Keratinocyte (primary cell): ENCODE measurements at regions not wholly inside any gene's neighbourhood (a gene's known extent, or its start where the extent isn't known, plus 50 kb on each side); places are given as distances from the start of the nearest gene placed in this dataset.

Experiments used
- EZH2 ChIP-seq: IDR thresholded peaks from one replicate; pipeline ENCODE4 v1.6.1; 2012; ENCODE audit warnings: inconsistent platforms, mild to moderate bottlenecking, low read length, moderate library complexity
- TF ChIP-seq, protein P1 (sequence below), 3 experiments: IDR thresholded peaks in 1 of 3; conservative IDR thresholded peaks in 1 of 3; optimal IDR thresholded peaks in 1 of 3; 2 replicates in 2 of 3; 3 replicates in 1 of 3; pipeline versions ENCODE3 to v1.5.1; 2011; ENCODE audit warnings: low read length in 3 of 3, mild to moderate bottlenecking in 3 of 3, moderate library complexity in 2 of 3, control low read depth in 1 of 3, inconsistent platforms in 1 of 3; ENCODE audit not compliant: insufficient read depth in 2 of 3; ENCODE audit errors: extremely low read depth in 1 of 3

DNA sequence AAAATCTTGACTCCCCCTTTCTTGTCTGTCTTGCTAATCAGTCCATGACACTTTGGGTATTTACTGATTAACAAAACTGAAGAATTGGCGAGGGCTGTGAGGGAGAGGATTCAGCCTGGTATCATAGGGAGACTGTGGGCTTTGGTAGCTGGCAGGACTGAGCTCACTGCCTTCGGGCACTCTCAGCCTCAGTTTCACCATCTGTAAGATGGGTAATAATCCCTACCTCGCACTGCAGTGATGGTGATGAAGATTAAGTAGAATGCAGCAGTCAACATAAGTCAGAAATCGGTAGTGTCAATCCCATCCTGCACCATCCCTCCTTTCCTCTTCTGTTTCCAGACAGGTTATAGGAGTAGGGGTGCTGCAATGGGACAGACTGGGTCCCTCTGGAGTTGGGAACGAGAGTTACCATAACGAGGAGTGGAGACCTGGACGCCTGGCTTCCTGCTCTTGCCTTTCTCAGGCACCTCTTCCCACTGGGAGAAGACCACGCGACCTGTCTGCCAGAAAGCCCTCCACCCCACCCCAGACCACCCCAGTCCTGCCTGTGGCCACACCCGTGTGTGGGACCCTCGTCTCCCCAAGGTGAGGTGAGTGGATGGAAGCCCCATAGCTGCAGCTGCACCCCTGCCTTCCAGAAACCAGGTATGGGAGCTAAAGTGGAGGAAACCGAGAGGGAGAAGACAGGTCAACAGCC is 99.1 kb downstream of the SNX5 start:
- TF ChIP-seq, protein P1, sequence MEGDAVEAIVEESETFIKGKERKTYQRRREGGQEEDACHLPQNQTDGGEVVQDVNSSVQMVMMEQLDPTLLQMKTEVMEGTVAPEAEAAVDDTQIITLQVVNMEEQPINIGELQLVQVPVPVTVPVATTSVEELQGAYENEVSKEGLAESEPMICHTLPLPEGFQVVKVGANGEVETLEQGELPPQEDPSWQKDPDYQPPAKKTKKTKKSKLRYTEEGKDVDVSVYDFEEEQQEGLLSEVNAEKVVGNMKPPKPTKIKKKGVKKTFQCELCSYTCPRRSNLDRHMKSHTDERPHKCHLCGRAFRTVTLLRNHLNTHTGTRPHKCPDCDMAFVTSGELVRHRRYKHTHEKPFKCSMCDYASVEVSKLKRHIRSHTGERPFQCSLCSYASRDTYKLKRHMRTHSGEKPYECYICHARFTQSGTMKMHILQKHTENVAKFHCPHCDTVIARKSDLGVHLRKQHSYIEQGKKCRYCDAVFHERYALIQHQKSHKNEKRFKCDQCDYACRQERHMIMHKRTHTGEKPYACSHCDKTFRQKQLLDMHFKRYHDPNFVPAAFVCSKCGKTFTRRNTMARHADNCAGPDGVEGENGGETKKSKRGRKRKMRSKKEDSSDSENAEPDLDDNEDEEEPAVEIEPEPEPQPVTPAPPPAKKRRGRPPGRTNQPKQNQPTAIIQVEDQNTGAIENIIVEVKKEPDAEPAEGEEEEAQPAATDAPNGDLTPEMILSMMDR (optimal IDR thresholded peaks at IDR 0.05 in 1 of 3, IDR thresholded peaks at IDR 0.05 in 1 of 3, conservative IDR thresholded peaks at IDR 0.05 in 1 of 3; ENCODE audit: extremely low read depth in 1 of 3, insufficient read depth in 2 of 3, low read length in 3 of 3), result no peak
- TF ChIP-seq EZH2, result no peak
